Non-pigmented ciliary epithelial cell (primary cell): ENCODE measurements at regions not wholly inside any gene's neighbourhood (a gene's known extent, or its start where the extent isn't known, plus 50 kb on each side); places are given as distances from the start of the nearest gene placed in this dataset.

Source experiments
- DNase-seq: peaks from one replicate; pipeline ENCODE4 v3.0.0-alpha.2; 2010; ENCODE audit warnings: low read depth

DNA sequence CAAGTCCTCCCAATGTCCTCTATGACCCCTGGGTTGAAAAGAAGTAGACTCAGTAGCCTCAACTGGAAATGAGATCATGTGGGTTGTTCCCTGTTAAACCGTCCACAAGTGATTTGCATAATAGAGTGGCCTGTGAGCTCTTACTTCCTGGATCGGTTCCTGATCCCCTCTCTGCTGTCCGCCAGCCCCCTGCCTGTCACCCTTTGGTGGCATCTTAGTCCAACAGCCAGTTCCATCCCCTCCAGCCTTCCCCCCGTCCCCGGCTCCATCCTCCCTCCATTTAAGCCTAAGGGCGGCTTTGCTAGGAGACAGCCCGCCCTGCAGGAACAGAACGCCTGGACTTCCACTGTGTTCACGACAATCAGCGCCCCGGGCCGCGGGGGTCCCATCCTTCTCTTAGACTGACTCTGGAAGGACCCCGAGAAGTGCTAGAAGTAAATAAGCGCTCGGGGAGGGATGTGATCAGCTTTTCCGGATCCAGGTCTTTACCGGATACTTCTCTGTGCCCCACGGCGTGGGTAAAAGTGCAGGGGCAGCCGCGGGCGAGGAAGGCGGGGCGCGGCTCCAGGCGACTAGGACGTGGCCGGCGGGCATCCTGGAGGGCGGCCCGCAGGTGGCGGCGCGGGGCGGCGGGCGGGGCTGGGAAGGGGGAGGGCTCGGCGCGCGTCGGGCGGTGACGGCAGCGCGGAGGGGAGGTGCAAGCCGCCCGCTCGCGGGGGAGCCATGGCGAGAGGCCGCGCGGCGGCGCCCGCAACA is 51.2 kb upstream of the ULK4 start:
- DNase-seq = no peak

DNA sequence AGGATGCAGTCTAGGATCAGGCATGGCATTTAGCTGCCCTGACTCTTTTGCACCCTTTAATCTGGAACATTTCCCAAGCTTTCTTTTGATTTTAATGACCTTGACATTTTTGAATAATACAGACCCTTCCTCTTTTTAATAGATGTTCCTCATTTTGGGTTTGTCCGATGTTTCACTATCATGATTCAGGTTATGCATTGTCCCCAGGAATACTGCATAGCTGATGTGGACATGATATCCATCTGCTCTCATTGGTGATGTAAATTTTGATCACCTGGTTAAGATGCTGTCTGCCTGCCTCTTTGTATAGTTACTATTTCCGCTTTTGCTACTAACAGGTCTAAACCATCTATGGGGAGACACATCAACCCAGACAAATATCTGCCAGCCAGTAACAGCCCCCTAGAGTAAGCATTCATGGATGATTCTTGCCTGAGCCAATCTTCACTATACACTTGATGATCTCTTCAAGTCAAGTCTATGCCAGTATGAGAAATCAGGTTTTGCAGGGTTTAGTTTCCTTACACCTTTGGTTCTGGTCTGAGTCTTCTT is 50.6 kb upstream of the ULK4 start:
- no peak for DNase-seq
